H7 (cell line): ENCODE measurements at regions not wholly inside any gene's neighbourhood (a gene's known extent, or its start where the extent isn't known, plus 50 kb on each side); places are given as distances from the start of the nearest gene placed in this dataset.
"Not testable (repeated sequence)": the region's sequence is repeated elsewhere in the genome, so short reads cannot be mapped to it uniquely, and the experiment has no call there.

ENCODE experiments used
- DNase-seq: peaks from one replicate; pipeline ENCODE4 v3.0.0; 2012
- H3K27me3 ChIP-seq: 2 replicates; pipeline ENCODE4 v1.6.0; 2011; ENCODE audit warnings: mild to moderate bottlenecking, low read length; ENCODE audit not compliant: control insufficient read depth, insufficient read depth
- H3K36me3 ChIP-seq: replicated peaks from 2 replicates; pipeline ENCODE4 v1.5.1; 2011; ENCODE audit warnings: low read length; ENCODE audit not compliant: control insufficient read depth, insufficient read depth
- H3K4me3 ChIP-seq: 2 replicates; pipeline ENCODE4 v1.5.1; 2011; ENCODE audit warnings: low read depth, mild to moderate bottlenecking, control low read depth, low read length, moderate library complexity; ENCODE audit not compliant: insufficient read depth

GRCh38 chr5:126143622-126144021, 279.6 kb upstream of the GRAMD2B start:
- Histone ChIP-seq H3K27me3 (no peaks in the 10 kb centered on the region), H3K36me3 (no peaks in the 10 kb centered on the region), H3K4me3 (no peak overlapping the region)
- DNase-seq: no peak

GRCh38 chr5:126150319-126150718, 272.9 kb upstream of the GRAMD2B start:
- not testable (repeated sequence) for DNase-seq

GRCh38 chr5:126155298-126155697, 267.9 kb upstream of the GRAMD2B start:
- not testable (repeated sequence) for H3K36me3 ChIP-seq, H3K27me3 ChIP-seq, H3K4me3 ChIP-seq, DNase-seq

More at GRCh38 chr5:126150319-126150718, 272.9 kb upstream of the GRAMD2B start:
- not testable (repeated sequence) for H3K27me3 ChIP-seq, H3K36me3 ChIP-seq, H3K4me3 ChIP-seq

GRCh38 chr5:126166368-126166767, 256.8 kb upstream of the GRAMD2B start:
- H3K4me3 ChIP-seq: no peak overlapping the region
- no peaks in the 10 kb centered on the region for H3K27me3 ChIP-seq
- H3K36me3 ChIP-seq: no peaks in the 10 kb centered on the region
- no peak for DNase-seq

- DNase-seq: no peak
- no peaks in the 10 kb centered on the region for H3K36me3 ChIP-seq
- no peaks in the 10 kb centered on the region for H3K27me3 ChIP-seq
- H3K4me3 ChIP-seq: no peak overlapping the region
Measured at GRCh38 chr5:126168785-126169184, 254.4 kb upstream of the GRAMD2B start.

GRCh38 chr5:126171916-126172315, 251.3 kb upstream of the GRAMD2B start:
- H3K4me3 ChIP-seq: no peak overlapping the region
- no peaks in the 10 kb centered on the region for H3K36me3 ChIP-seq
- DNase-seq: no peak
- H3K27me3 ChIP-seq: no peaks in the 10 kb centered on the region

GRCh38 chr5:126172812-126173211, 250.4 kb upstream of the GRAMD2B start:
- DNase-seq: no peak
- Histone ChIP-seq H3K4me3 (no peak overlapping the region), H3K36me3 (no peaks in the 10 kb centered on the region), H3K27me3 (no peaks in the 10 kb centered on the region)

GRCh38 chr5:126178521-126178920, 244.7 kb upstream of the GRAMD2B start:
- no peaks in the 10 kb centered on the region for H3K27me3 ChIP-seq
- no peaks in the 10 kb centered on the region for H3K36me3 ChIP-seq
- no peak for DNase-seq
- H3K4me3 ChIP-seq: no peak overlapping the region

- Histone ChIP-seq H3K36me3 (no peaks in the 10 kb centered on the region), H3K4me3 (no peak overlapping the region), H3K27me3 (no peaks in the 10 kb centered on the region)
- no peak for DNase-seq
Measured at GRCh38 chr5:126182971-126183695, 240.1 kb upstream of the GRAMD2B start.

GRCh38 chr5:126184474-126184873, 238.7 kb upstream of the GRAMD2B start:
- Histone ChIP-seq H3K36me3 (no peaks in the 10 kb centered on the region), H3K27me3 (no peaks in the 10 kb centered on the region), H3K4me3 (no peak overlapping the region)
- no peak for DNase-seq

GRCh38 chr5:126186210-126186609, 237.0 kb upstream of the GRAMD2B start:
- Histone ChIP-seq H3K36me3 (no peaks in the 10 kb centered on the region), H3K4me3 (no peak overlapping the region), H3K27me3 (no peaks in the 10 kb centered on the region)
- DNase-seq: no peak

- Histone ChIP-seq H3K27me3 (no peaks in the 10 kb centered on the region), H3K4me3 (no peak overlapping the region), H3K36me3 (no peaks in the 10 kb centered on the region)
- DNase-seq: no peak
Measured at GRCh38 chr5:126188804-126189203, 234.4 kb upstream of the GRAMD2B start.

- no peak overlapping the region for H3K4me3 ChIP-seq
- no peaks in the 10 kb centered on the region for H3K27me3 ChIP-seq
- DNase-seq: no peak
- no peaks in the 10 kb centered on the region for H3K36me3 ChIP-seq
Measured at GRCh38 chr5:126189231-126189630, 234.0 kb upstream of the GRAMD2B start.

GRCh38 chr5:126189862-126190261, 233.3 kb upstream of the GRAMD2B start:
- H3K36me3 ChIP-seq: no peaks in the 10 kb centered on the region
- H3K27me3 ChIP-seq: no peaks in the 10 kb centered on the region
- H3K4me3 ChIP-seq: no peak overlapping the region
- DNase-seq: peak; percentile 16

- no peak overlapping the region for H3K4me3 ChIP-seq
- H3K36me3 ChIP-seq: no peaks in the 10 kb centered on the region
- DNase-seq: no peak
- H3K27me3 ChIP-seq: no peaks in the 10 kb centered on the region
Measured at GRCh38 chr5:126192226-126192625, 231.0 kb upstream of the GRAMD2B start.
